ENCODE measurements at regions not wholly inside any gene's neighbourhood (a gene's known extent, or its start where the extent isn't known, plus 50 kb on each side); places are given as distances from the start of the nearest gene placed in this dataset.

GRCh38 chr1:55650444-55650843 lies 435.3 kb upstream of the USP24 start:
- H3K27ac Mint-ChIP-seq = no peak overlapping the region
- CTCF ChIA-PET = no interaction called here

DNA sequence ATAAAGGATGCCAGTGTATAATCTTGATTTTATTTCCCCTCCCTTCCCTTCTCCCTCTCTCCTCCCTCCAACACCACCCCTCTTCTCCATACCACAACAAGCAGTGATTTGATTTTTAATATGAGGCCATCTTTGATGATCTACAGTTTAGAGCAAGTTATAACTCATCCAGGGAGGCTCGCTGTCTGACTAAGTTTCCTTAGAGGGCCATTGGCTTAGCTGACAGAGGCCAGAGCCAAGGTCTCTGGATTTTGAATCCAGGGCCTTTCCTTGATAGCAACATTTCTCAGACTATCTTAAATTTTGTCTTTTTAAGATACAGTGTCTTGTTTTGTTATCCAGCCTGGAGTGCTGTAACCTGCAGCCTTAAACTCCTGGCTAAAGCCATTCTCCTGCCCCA lies 431.0 kb upstream of the USP24 start:
- no peaks in the 10 kb centered on the region for H3K9me3 ChIP-seq
- ATAC-seq (replicated peaks in 1 of 4) (no peak), DNase-seq (no peak)
- H3K27ac Mint-ChIP-seq = no peak overlapping the region
- H3K9me3 Mint-ChIP-seq = no peaks in the 10 kb centered on the region
- H3K36me3 Mint-ChIP-seq = no peaks in the 10 kb centered on the region
- POLR2A ChIA-PET = no interaction called here
- no peaks in the 10 kb centered on the region for H3K4me1 ChIP-seq (ENCODE audit: control insufficient read depth in 1 of 2, extremely low read depth in 1 of 2, insufficient read depth in 2 of 2, low read length in 2 of 2)
- H3K27me3 Mint-ChIP-seq = peaks cover 0 to 11% of the 10 kb centered on the region in 2 donors
- H3K27ac ChIP-seq (ENCODE audit: low read length) = no peak overlapping the region
- CTCF ChIA-PET = no interaction called here
- peaks cover 5 to 6% (median 6%) of the 10 kb centered on the region in 3 donors for H3K4me1 Mint-ChIP-seq
- no peaks in the 10 kb centered on the region for H3K36me3 ChIP-seq (ENCODE audit: control insufficient read depth in 2 of 2, extremely low read depth in 1 of 2, insufficient read depth in 1 of 2, low read length in 1 of 2)
- no peak overlapping the region for H3K4me3 ChIP-seq (ENCODE audit: control insufficient read depth in 1 of 2, extremely low read depth in 1 of 2, low read length in 1 of 2)
- H3K4me3 Mint-ChIP-seq = no peak overlapping the region
- WGBS (ENCODE audit: insufficient coverage) = 50% methylated on average over 1 of the region's 1 CpG
- H3K27me3 ChIP-seq (replicated peaks in 1 of 2; ENCODE audit: control insufficient read depth in 2 of 2, extremely low read depth in 1 of 2, insufficient read depth in 2 of 2, low read length in 1 of 2) = no peaks in the 10 kb centered on the region

More at GRCh38 chr1:55650444-55650843, 435.3 kb upstream of the USP24 start:
- POLR2A ChIA-PET = no interaction called here
- H3K27ac ChIP-seq (ENCODE audit: low read length) = no peak overlapping the region
- H3K36me3 ChIP-seq (ENCODE audit: control insufficient read depth in 2 of 2, extremely low read depth in 1 of 2, insufficient read depth in 1 of 2, low read length in 1 of 2) = no peaks in the 10 kb centered on the region
- ATAC-seq (replicated peaks in 1 of 4) (no peak), DNase-seq (no peak)
- Mint-ChIP-seq H3K27me3 (peaks cover 10 to 11% of the 10 kb centered on the region in 2 donors), H3K36me3 (no peaks in the 10 kb centered on the region), H3K4me1 (no peaks in the 10 kb centered on the region), H3K9me3 (no peaks in the 10 kb centered on the region), H3K4me3 (no peak overlapping the region)
- H3K27me3 ChIP-seq (replicated peaks in 1 of 2; ENCODE audit: control insufficient read depth in 2 of 2, extremely low read depth in 1 of 2, insufficient read depth in 2 of 2, low read length in 1 of 2) = no peaks in the 10 kb centered on the region
- H3K4me3 ChIP-seq (ENCODE audit: control insufficient read depth in 1 of 2, extremely low read depth in 1 of 2, low read length in 1 of 2) = no peak overlapping the region
- H3K4me1 ChIP-seq (ENCODE audit: control insufficient read depth in 1 of 2, extremely low read depth in 1 of 2, insufficient read depth in 2 of 2, low read length in 2 of 2) = no peaks in the 10 kb centered on the region
- 51% methylated on average over 2 of the region's 3 CpGs for WGBS (ENCODE audit: insufficient coverage)
- H3K9me3 ChIP-seq = no peaks in the 10 kb centered on the region

GRCh38 chr1:55645270-55645669 lies 430.1 kb upstream of the USP24 start:
- no peaks in the 10 kb centered on the region for H3K9me3 Mint-ChIP-seq
- no CpG with 5 or more reads among the region's 5 CpGs for WGBS (ENCODE audit: insufficient coverage)

GRCh38 chr1:55641947-55642346 lies 426.8 kb upstream of the USP24 start:
- no CpG with 5 or more reads among the region's 1 CpG for WGBS (ENCODE audit: insufficient coverage)
- Mint-ChIP-seq H3K36me3 (no peaks in the 10 kb centered on the region), H3K27ac (no peak overlapping the region), H3K4me3 (peak overlapping the region in 1 of 3 donors; percentile 62), H3K27me3 (peaks cover 4% of the 10 kb centered on the region in 2 donors), H3K9me3 (no peaks in the 10 kb centered on the region), H3K4me1 (peaks cover 10 to 13% (median 10%) of the 10 kb centered on the region in 3 donors)
- no peak for DNase-seq
- Histone ChIP-seq H3K9me3 (no peaks in the 10 kb centered on the region), H3K4me1 (ENCODE audit: control insufficient read depth in 1 of 2, extremely low read depth in 1 of 2, insufficient read depth in 2 of 2, low read length in 2 of 2) (no peaks in the 10 kb centered on the region), H3K27ac (ENCODE audit: low read length) (no peak overlapping the region), H3K27me3 (replicated peaks in 1 of 2; ENCODE audit: control insufficient read depth in 2 of 2, extremely low read depth in 1 of 2, insufficient read depth in 2 of 2, low read length in 1 of 2) (no peaks in the 10 kb centered on the region), H3K4me3 (ENCODE audit: control insufficient read depth in 1 of 2, extremely low read depth in 1 of 2, low read length in 1 of 2) (no peak overlapping the region), H3K36me3 (ENCODE audit: control insufficient read depth in 2 of 2, extremely low read depth in 1 of 2, insufficient read depth in 1 of 2, low read length in 1 of 2) (no peaks in the 10 kb centered on the region)
- POLR2A ChIA-PET = no interaction called here
- CTCF ChIA-PET = interaction anchor here (0.6 to 0.7 kb wide), 3 partner anchors 62 to 935 kb away, joined by 3 to 5 read pairs (median 3); no protein-coding TSS in a partner anchor
- no peak for ATAC-seq (replicated peaks in 1 of 4)

More at GRCh38 chr1:55645270-55645669, 430.1 kb upstream of the USP24 start:
- ATAC-seq (replicated peaks in 1 of 4) (no peak), DNase-seq (no peak)
- no peaks in the 10 kb centered on the region for H3K4me1 ChIP-seq (ENCODE audit: control insufficient read depth in 1 of 2, extremely low read depth in 1 of 2, insufficient read depth in 2 of 2, low read length in 2 of 2)
- H3K4me3 ChIP-seq (ENCODE audit: control insufficient read depth in 1 of 2, extremely low read depth in 1 of 2, low read length in 1 of 2) = no peak overlapping the region
- H3K9me3 ChIP-seq = no peaks in the 10 kb centered on the region
- Mint-ChIP-seq H3K4me1 (peaks cover 10 to 13% (median 10%) of the 10 kb centered on the region in 3 donors), H3K4me3 (no peak overlapping the region), H3K36me3 (no peaks in the 10 kb centered on the region), H3K27ac (no peak overlapping the region), H3K27me3 (peaks cover 0 to 8% of the 10 kb centered on the region in 2 donors)
- CTCF ChIA-PET = no interaction called here
- no peaks in the 10 kb centered on the region for H3K27me3 ChIP-seq (replicated peaks in 1 of 2; ENCODE audit: control insufficient read depth in 2 of 2, extremely low read depth in 1 of 2, insufficient read depth in 2 of 2, low read length in 1 of 2)
- H3K27ac ChIP-seq (ENCODE audit: low read length) = no peak overlapping the region
- POLR2A ChIA-PET = interaction anchor here in 1 of 2 donors (0.6 kb wide), 1 partner anchor 33 kb away, joined by 4 read pairs; no protein-coding TSS in a partner anchor
- H3K36me3 ChIP-seq (ENCODE audit: control insufficient read depth in 2 of 2, extremely low read depth in 1 of 2, insufficient read depth in 1 of 2, low read length in 1 of 2) = no peaks in the 10 kb centered on the region

- ChIA-PET CTCF (no interaction called here), POLR2A (no interaction called here)
- peak overlapping the region in 1 of 2 donors; percentile 20 for H3K27ac Mint-ChIP-seq
- peaks cover 10 to 13% (median 10%) of the 10 kb centered on the region in 3 donors for H3K4me1 Mint-ChIP-seq
- no peaks in the 10 kb centered on the region for H3K9me3 Mint-ChIP-seq
- peak overlapping the region; percentile 39 to 63 (median 62) for H3K4me3 Mint-ChIP-seq
- DNase-seq = peak in 31 of 35 experiments; percentile 1 to 51 (median 15)
- no peaks in the 10 kb centered on the region for H3K36me3 ChIP-seq (ENCODE audit: control insufficient read depth in 2 of 2, extremely low read depth in 1 of 2, insufficient read depth in 1 of 2, low read length in 1 of 2)
- peak in 2 of 4 experiments; percentile 45 to 49 for ATAC-seq (replicated peaks in 1 of 4)
- H3K9me3 ChIP-seq = no peaks in the 10 kb centered on the region
- H3K36me3 Mint-ChIP-seq = no peaks in the 10 kb centered on the region
- H3K4me3 ChIP-seq (ENCODE audit: control insufficient read depth in 1 of 2, extremely low read depth in 1 of 2, low read length in 1 of 2) = peak overlapping the region in 1 of 2 donors; percentile 3
- no peaks in the 10 kb centered on the region for H3K4me1 ChIP-seq (ENCODE audit: control insufficient read depth in 1 of 2, extremely low read depth in 1 of 2, insufficient read depth in 2 of 2, low read length in 2 of 2)
- 41% methylated on average over 4 of the region's 7 CpGs for WGBS (ENCODE audit: insufficient coverage)
- H3K27me3 Mint-ChIP-seq = peaks cover 0 to 8% of the 10 kb centered on the region in 2 donors
- no peaks in the 10 kb centered on the region for H3K27me3 ChIP-seq (replicated peaks in 1 of 2; ENCODE audit: control insufficient read depth in 2 of 2, extremely low read depth in 1 of 2, insufficient read depth in 2 of 2, low read length in 1 of 2)
- H3K27ac ChIP-seq (ENCODE audit: low read length) = no peak overlapping the region
Measured at GRCh38 chr1:55640708-55641473, 425.7 kb upstream of the USP24 start.

GRCh38 chr1:55639526-55639925 lies 424.4 kb upstream of the USP24 start:
- Histone ChIP-seq H3K9me3 (no peaks in the 10 kb centered on the region), H3K4me3 (ENCODE audit: control insufficient read depth in 1 of 2, extremely low read depth in 1 of 2, low read length in 1 of 2) (no peak overlapping the region), H3K4me1 (ENCODE audit: control insufficient read depth in 1 of 2, extremely low read depth in 1 of 2, insufficient read depth in 2 of 2, low read length in 2 of 2) (no peaks in the 10 kb centered on the region), H3K36me3 (ENCODE audit: control insufficient read depth in 2 of 2, extremely low read depth in 1 of 2, insufficient read depth in 1 of 2, low read length in 1 of 2) (no peaks in the 10 kb centered on the region), H3K27ac (ENCODE audit: low read length) (no peak overlapping the region), H3K27me3 (replicated peaks in 1 of 2; ENCODE audit: control insufficient read depth in 2 of 2, extremely low read depth in 1 of 2, insufficient read depth in 2 of 2, low read length in 1 of 2) (peaks cover 0 to 2% of the 10 kb centered on the region in 2 experiments)
- ATAC-seq (replicated peaks in 1 of 4) = no peak
- ChIA-PET CTCF (no interaction called here), POLR2A (no interaction called here)
- Mint-ChIP-seq H3K27ac (no peak overlapping the region), H3K36me3 (no peaks in the 10 kb centered on the region), H3K27me3 (peaks cover 2 to 13% of the 10 kb centered on the region in 2 donors), H3K4me1 (peaks cover 10 to 13% (median 10%) of the 10 kb centered on the region in 3 donors), H3K4me3 (no peak overlapping the region), H3K9me3 (peaks cover 0 to 3% (median 0%) of the 10 kb centered on the region in 3 donors)
- no peak for DNase-seq
- 85% methylated on average over 3 of the region's 5 CpGs for WGBS (ENCODE audit: insufficient coverage)
